Transverse colon (tissue), 4 donors: ENCODE measurements at regions not wholly inside any gene's neighbourhood (a gene's known extent, or its start where the extent isn't known, plus 50 kb on each side); places are given as distances from the start of the nearest gene placed in this dataset.

Source experiments
- DNase-seq: peaks from one replicate; pipeline ENCODE4 v3.0.0-alpha.2; 2019
- H3K27ac ChIP-seq, 4 donors: fragments of 200-600 bp; sonication (generic); 2 replicates each; pipeline ENCODE4 v1.5.1; 2016 to 2018; ENCODE audit warnings: inconsistent platforms in 4 of 4
- H3K27me3 ChIP-seq: fragments of 200-600 bp; sonication (generic); 2 replicates; pipeline ENCODE4 v1.5.1; 2017; ENCODE audit warnings: inconsistent platforms
- H3K36me3 ChIP-seq, 4 donors: fragments of 200-600 bp; sonication (generic); 2 replicates each; pipeline ENCODE4 v1.5.1; 2017 to 2019; ENCODE audit warnings: inconsistent platforms in 4 of 4
- H3K4me1 ChIP-seq, 4 donors: fragments of 200-600 bp; sonication (generic); 2 replicates each; pipeline ENCODE4 v1.5.1; 2017 to 2020; ENCODE audit warnings: inconsistent platforms in 4 of 4
- H3K4me3 ChIP-seq, 4 donors: fragments of 200-600 bp; sonication (generic); 1 replicate in 1 of 4; 2 replicates in 3 of 4; pipeline versions ENCODE4 v1.5.1 to v1.6.1; 2017 to 2019; ENCODE audit warnings: inconsistent platforms in 4 of 4
- H3K9me3 ChIP-seq, 2 donors: fragments of 200-600 bp; sonication (generic); 2 replicates each; pipeline ENCODE4 v1.5.1; 2017 to 2019; ENCODE audit warnings: inconsistent platforms in 2 of 2
- EP300 ChIP-seq: sonication (generic); formaldehyde crosslinking; IDR thresholded peaks from one replicate; pipeline ENCODE4 v1.6.1; 2017; ENCODE audit warnings: antibody characterized with exemption, low read depth
- POLR2A ChIP-seq: fragments of 450-650 bp; IDR thresholded peaks from one replicate; pipeline ENCODE4 v1.6.1; 2016; ENCODE audit warnings: antibody characterized with exemption, mild to moderate bottlenecking, moderate library complexity
- POLR2AphosphoS5 ChIP-seq, 3 donors: sonication (generic); formaldehyde crosslinking; IDR thresholded peaks; one replicate each; pipeline ENCODE4 v1.6.1; 2016; ENCODE audit warnings: antibody characterized with exemption in 3 of 3
- WGBS, 2 donors: methylation state at CpG; one replicate each; pipeline ENCODE4 v1.1.5; 2018; ENCODE audit warnings: low coverage in 1 of 2; 5-methylcytosine and 5-hydroxymethylcytosine counted together
- in situ Hi-C, 4 donors: fragments of 200-750 bp; cut with MboI; loops; one replicate each; pipeline versions ENCODE4 v1.15.0 to v1.15.1; 2017; ENCODE audit warnings: low sequenced_read_pairs in 3 of 4, low pct_ligation_motif_present in 1 of 4, low pct_unique_long_range_greater_than_20kb in 1 of 4
- intact Hi-C: fragments of 100-400 bp; cut with DNase I; formaldehyde crosslinking; loops from one replicate; pipeline ENCODE4 v1.15.1; 2023; ENCODE audit warnings: low total_unique reads
- TF ChIP-seq, protein P1 (sequence below), 5 experiments: fragments of 200-600 bp in 3 of 5; fragments of 450-650 bp in 2 of 5; sonication (generic) in 3 of 5; IDR thresholded peaks; 1 replicate in 2 of 5; 2 replicates in 3 of 5; pipeline ENCODE4 v1.5.1; 2016 to 2017; ENCODE audit warnings: antibody characterized with exemption in 5 of 5, inconsistent platforms in 3 of 5, mild to moderate bottlenecking in 2 of 5, moderate library complexity in 1 of 5

DNA sequence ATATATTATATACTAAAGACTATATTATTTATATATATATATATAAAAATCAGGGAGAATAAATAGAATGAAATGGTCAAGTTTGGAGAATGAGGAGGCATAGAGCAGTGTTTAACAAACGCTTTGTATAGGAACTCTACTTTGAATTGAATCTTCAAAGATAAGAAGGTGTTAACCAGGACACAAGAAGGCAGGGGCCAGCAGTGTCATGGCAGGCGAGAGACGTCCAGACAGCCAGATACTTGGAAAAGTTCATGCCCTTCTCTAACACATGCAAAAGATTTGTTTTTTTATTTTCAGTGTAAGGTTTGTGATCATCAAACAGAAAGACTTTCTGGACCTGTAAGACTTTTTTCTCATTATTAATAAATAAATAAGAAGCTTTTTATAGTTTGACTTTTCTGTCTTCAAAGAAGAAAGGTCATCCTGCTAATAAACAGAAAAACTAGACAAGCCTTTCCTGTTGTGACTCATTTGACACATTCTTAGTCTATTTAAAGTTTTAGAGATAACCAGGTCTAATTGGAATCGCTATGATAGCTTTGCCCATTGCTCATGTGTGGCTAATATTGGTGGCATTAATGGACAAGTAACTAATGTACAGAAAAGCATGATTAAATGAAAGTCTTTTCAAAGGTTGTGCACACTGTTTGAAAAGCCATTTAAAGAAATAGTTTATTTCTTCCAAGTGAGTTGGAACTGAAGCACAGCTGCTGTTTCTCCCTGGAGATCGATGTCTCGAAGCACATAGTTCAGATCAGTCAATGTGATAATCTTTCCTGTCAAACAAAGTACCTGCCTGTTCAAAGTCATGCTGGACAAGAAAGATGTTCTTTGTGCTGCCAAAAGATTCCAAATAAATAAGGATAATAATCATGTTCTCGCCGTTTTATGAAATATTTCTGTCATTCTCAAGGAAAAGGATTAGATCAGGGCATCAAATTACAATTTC, 420.4 kb upstream of the OPRM1 start:
- Histone ChIP-seq H3K36me3 (no peaks in the 10 kb centered on the region), H3K4me3 (no peak overlapping the region), H3K9me3 (no peaks in the 10 kb centered on the region), H3K4me1 (no peaks in the 10 kb centered on the region), H3K27me3 (no peaks in the 10 kb centered on the region), H3K27ac (no peak overlapping the region)
- intact Hi-C loops, result no loop called here
- 62 to 63% methylated on average over 8 of the region's 8 CpGs for WGBS, 2 donors
- in situ Hi-C loops, result no loop called here
- no peak for DNase-seq
- no peak for TF ChIP-seq EP300
- no peak for TF ChIP-seq POLR2A
- TF ChIP-seq, protein P1, sequence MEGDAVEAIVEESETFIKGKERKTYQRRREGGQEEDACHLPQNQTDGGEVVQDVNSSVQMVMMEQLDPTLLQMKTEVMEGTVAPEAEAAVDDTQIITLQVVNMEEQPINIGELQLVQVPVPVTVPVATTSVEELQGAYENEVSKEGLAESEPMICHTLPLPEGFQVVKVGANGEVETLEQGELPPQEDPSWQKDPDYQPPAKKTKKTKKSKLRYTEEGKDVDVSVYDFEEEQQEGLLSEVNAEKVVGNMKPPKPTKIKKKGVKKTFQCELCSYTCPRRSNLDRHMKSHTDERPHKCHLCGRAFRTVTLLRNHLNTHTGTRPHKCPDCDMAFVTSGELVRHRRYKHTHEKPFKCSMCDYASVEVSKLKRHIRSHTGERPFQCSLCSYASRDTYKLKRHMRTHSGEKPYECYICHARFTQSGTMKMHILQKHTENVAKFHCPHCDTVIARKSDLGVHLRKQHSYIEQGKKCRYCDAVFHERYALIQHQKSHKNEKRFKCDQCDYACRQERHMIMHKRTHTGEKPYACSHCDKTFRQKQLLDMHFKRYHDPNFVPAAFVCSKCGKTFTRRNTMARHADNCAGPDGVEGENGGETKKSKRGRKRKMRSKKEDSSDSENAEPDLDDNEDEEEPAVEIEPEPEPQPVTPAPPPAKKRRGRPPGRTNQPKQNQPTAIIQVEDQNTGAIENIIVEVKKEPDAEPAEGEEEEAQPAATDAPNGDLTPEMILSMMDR (IDR thresholded peaks at IDR 0.05), result no peak

GRCh38 chr6:153616506-153616905, 422.5 kb upstream of the OPRM1 start:
- Histone ChIP-seq H3K36me3 (no peaks in the 10 kb centered on the region), H3K4me3 (no peak overlapping the region), H3K4me1 (no peaks in the 10 kb centered on the region), H3K27ac (no peak overlapping the region), H3K27me3 (no peaks in the 10 kb centered on the region), H3K9me3 (no peaks in the 10 kb centered on the region)
- in situ Hi-C loops, result no loop called here
- 56 to 63% methylated on average over 2 to 6 of the region's 6 CpGs for WGBS, 2 donors
- intact Hi-C loops, result no loop called here
- no peak for DNase-seq
- TF ChIP-seq, protein P1 (IDR thresholded peaks at IDR 0.05), result no peak
- TF ChIP-seq EP300, result no peak
- no peak for TF ChIP-seq POLR2AphosphoS5 (IDR thresholded peaks at IDR 0.05)
- TF ChIP-seq POLR2A, result no peak

GRCh38 chr6:153613719-153614455, 425.2 kb upstream of the OPRM1 start:
- no peaks in the 10 kb centered on the region for H3K27me3 ChIP-seq
- H3K36me3 ChIP-seq, result no peaks in the 10 kb centered on the region
- no peak overlapping the region for H3K4me3 ChIP-seq
- in situ Hi-C loops (no loop called here), intact Hi-C loops (no loop called here)
- no peak for TF ChIP-seq POLR2AphosphoS5 (IDR thresholded peaks at IDR 0.05)
- TF ChIP-seq, protein P1 (IDR thresholded peaks at IDR 0.05), result no peak
- TF ChIP-seq POLR2A, result no peak
- TF ChIP-seq EP300, result no peak
- no peaks in the 10 kb centered on the region for H3K4me1 ChIP-seq
- no peak for DNase-seq
- no peaks in the 10 kb centered on the region for H3K9me3 ChIP-seq
- H3K27ac ChIP-seq, result no peak overlapping the region

GRCh38 chr6:153602401-153602800, 436.6 kb upstream of the OPRM1 start:
- intact Hi-C loops, result loop anchor here (1.0 kb wide), 1 partner anchor 17 kb away; no protein-coding TSS in a partner anchor
- no peak for TF ChIP-seq POLR2AphosphoS5 (IDR thresholded peaks at IDR 0.05)
- no peak for TF ChIP-seq POLR2A
- no peaks in the 10 kb centered on the region for H3K9me3 ChIP-seq
- no peaks in the 10 kb centered on the region for H3K36me3 ChIP-seq
- 36 to 40% methylated on average over 2 of the region's 2 CpGs for WGBS, 2 donors
- H3K27me3 ChIP-seq, result no peaks in the 10 kb centered on the region
- no peaks in the 10 kb centered on the region for H3K4me1 ChIP-seq
- in situ Hi-C loops, result no loop called here
- DNase-seq, result no peak
- H3K27ac ChIP-seq, result no peak overlapping the region
- H3K4me3 ChIP-seq, result no peak overlapping the region
